IPS DF 19.7 (cell line): ENCODE measurements at regions not wholly inside any gene's neighbourhood (a gene's known extent, or its start where the extent isn't known, plus 50 kb on each side); places are given as distances from the start of the nearest gene placed in this dataset.
A peak's percentile ranks its signal among the peaks of the same experiment; 100 is the strongest.

Experiments used
- DNase-seq: peaks from one replicate; pipeline ENCODE4 v3.0.0-alpha.2; 2013; ENCODE audit warnings: low read depth, low spot score

- no peak for DNase-seq
These were observed 91.1 kb upstream of the RAB3GAP2 start for GRCh38 chr1:220363196-220363837.

GRCh38 chr1:220356981-220357850, 85.0 kb upstream of the RAB3GAP2 start:
- DNase-seq, result no peak

DNA sequence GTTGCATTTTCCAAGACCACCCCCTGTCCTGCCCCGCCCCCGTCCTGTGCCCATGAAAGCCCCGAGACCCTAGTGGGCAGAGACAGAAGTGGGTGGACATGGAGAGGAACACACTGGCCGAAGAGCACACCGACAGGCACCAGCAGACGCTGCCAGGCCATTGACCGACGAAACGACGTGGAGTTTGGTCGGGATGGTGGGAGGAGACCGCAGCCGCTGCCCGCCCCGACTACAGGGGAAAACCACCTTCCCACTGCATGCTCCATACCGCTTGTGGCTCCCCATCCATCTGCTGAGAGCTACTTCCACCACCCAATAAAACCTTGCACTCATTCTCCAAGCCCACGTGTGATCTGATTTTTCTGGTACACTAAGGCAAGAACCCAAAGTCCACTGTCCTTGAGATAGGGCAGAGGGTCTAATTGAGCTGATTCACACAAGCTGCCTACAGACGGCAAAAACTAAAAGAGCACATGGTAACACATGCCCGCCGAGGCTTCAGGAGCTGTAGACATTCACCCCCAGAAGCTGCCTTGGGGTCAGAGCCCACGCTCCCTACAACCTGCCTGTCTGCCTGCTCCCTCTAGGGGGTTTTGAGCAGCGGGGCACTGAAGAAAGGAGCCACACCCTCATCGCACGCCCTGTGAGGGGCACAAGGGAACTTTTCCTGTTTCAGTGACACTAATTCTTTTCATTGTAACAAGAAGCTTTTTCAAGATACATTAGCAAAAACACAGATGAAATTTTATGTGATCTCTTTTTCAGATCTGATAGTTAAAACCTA, 81.2 kb upstream of the RAB3GAP2 start:
- no peak for DNase-seq

DNA sequence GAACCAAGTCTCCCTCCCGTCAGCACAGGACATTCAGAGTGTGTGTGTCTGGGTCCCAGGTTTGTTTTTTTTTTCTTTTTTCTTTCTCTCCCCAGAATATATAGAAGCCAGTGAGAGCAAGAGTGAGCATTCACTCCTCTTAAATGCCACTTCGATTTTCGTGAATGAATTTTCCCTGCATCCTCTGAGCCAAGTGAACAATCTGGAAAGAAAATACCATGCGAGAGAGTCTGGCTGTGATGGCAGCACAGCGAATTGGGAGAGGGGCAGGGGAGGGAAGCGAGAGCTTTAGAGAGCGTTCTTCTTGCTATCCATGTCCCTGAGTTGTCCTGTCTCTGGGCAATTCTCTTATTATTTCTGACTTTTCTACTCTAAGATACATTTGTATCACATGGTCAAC, 76.0 kb upstream of the RAB3GAP2 start:
- DNase-seq, result no peak

DNA sequence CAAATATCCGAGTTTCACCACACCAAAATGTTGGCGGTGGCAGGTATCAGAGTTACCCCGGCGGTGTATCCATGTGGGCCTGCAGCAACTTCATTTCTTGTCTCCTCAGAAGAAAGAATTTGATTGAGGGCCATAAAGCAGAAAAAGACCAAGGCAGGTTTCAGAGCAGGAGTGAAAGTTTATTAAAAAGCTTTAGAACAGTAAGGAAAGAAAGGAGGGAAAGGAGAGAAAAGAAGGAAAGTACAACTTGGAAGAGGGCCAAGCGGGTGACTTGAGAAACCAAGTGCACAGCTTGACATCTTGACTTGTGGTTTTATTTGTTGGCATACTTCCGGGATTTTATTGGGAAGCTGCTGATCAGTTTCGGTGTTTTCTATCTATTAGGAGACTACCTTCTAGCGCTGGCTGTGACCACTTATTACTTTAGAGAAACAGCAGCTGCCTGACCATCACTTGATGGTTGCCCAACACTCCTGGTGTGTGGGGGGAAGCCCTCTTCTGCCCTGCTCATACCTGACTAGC, 75.5 kb upstream of the RAB3GAP2 start:
- no peak for DNase-seq

- no peak for DNase-seq
These were observed 72.5 kb upstream of the RAB3GAP2 start for GRCh38 chr1:220344745-220345144.

GRCh38 chr1:220342853-220343252, 70.6 kb upstream of the RAB3GAP2 start:
- no peak for DNase-seq

GRCh38 chr1:220341126-220341525, 68.9 kb upstream of the RAB3GAP2 start:
- no peak for DNase-seq

DNA sequence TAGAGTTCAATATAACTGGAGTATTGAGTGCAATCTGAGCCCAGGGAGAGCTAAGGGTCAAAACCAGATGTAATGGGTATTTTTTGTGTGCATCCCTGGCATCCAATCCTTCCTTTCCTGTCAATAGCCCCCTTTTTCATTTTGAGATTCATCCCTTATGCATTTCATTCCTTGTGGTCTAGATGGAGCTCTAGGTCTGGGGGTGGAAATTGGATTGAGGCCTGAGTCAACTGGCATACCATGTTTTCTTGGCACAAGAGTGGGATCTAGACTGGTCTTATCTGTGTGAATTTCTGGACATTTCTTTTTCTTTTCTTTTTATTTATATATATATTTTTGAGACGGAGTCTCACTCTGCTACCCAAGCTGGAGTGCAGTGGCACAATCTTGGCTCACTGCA, 67.3 kb upstream of the RAB3GAP2 start:
- DNase-seq, result no peak

DNA sequence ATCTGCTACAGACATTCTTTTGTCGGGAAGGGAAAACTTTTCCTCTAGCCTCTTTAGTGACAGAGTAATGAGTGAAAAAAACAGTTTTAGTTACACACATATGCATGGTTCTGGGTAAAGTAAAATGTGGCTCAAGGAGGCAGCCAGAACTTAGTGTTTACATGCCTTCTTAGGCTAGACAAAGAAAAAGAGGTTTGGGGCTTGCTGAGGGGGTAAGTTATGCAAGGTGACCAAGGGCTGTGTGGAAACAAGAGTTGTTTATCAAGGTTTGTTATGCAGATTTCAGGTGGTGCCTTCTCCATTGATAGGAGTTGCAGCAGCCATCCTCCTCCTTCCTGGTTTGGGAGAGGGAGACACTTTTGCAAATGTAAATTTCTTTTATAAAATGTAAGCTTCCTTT, 66.5 kb upstream of the RAB3GAP2 start:
- DNase-seq, result peak; percentile 94

- no peak for DNase-seq
These were observed 64.3 kb upstream of the RAB3GAP2 start for GRCh38 chr1:220336391-220337031.

DNA sequence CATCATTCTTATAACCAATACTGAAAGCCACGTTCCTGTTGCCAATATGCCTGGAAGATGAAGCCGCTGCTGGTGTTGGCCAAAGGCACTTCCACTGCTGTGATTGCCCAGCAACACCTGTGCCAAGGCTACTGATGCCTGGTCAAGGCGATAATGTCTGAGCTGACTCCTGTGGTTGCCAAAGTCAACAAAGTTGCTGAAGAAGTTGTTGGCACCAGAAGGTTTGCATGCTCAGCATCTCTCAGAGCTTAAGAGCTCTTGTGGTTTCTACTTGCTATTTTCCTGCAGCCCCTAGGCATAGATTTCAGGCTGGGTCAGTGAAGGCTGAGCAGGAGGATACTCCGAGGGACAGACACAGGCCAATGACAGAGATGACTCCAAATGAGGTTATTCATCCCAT, 63.4 kb upstream of the RAB3GAP2 start:
- no peak for DNase-seq

GRCh38 chr1:220331318-220331717, 59.1 kb upstream of the RAB3GAP2 start:
- DNase-seq, result no peak

GRCh38 chr1:220330265-220330664, 58.0 kb upstream of the RAB3GAP2 start:
- DNase-seq, result no peak

- no peak for DNase-seq
These were observed 54.9 kb upstream of the RAB3GAP2 start for GRCh38 chr1:220327106-220327505.

DNA sequence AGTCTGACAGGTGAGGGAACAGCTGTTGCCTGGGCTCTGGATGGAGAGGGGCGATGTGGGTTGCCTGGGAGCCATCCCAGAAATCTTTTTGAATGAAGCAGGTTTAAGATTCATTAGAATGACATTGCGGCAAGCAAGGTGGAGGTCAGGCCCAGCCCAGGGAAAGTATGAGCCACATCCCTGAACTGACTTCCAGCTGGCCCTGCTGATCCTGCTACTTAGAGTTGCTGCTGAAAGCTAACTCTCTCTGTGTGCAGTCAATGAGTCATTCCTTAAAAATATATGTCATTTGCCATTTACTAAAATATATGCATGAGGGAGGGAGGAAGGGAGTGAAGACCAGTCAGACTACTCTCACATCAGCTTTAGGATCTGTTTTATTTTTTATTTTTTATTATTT, 54.3 kb upstream of the RAB3GAP2 start:
- DNase-seq, result no peak

GRCh38 chr1:220325306-220325995, 53.2 kb upstream of the RAB3GAP2 start:
- no peak for DNase-seq

GRCh38 chr1:220323717-220324116, 51.5 kb upstream of the RAB3GAP2 start:
- no peak for DNase-seq

DNA sequence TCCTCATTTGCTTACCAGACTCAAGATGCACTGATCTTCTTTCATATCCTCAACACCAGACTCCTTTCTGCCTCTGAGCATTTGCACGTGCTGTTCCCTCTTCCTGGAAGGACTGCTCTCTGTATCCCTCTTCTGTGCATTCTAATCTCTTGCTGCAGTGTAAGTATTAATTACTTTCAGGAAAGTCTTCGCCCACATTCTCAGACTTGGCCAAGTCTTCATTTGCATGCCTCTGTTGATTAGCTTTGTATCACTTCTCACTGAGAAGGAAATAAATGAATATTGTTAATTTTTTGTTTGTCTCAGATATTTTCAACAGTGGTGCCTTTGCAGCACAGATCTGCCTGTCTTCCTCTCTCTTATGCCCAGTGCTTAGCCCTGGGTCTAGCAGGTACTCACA, 50.3 kb upstream of the RAB3GAP2 start:
- DNase-seq, result no peak
